Fibroblast of skin of abdomen (primary cell): ENCODE measurements at regions not wholly inside any gene's neighbourhood (a gene's known extent, or its start where the extent isn't known, plus 50 kb on each side); places are given as distances from the start of the nearest gene placed in this dataset.
"Not testable (repeated sequence)": the region's sequence is repeated elsewhere in the genome, so short reads cannot be mapped to it uniquely, and the experiment has no call there.

ENCODE experiments used
- DNase-seq: peaks from one replicate; pipeline ENCODE4 v3.0.0-alpha.2; 2013

DNA sequence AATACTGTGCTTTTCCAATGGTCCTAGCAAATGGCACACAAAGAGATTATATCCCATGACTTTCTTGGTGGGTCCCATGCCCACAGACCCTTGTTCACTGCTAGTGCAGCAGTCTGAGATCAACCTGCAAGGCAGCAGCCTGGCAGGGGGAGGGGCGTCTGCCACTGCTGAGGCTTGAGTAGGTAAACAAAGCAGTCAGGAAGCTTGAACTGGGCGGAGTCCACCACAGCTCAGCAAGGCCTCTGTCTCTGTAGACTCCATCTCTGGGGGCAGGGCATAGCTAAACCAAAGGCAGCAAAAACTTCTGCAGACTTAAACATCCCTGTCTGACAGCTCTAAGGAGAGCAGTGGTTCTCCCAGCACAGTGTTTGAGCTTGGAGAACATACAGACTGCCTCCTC, 82.9 kb downstream of the ZNF737 start:
- no peak for DNase-seq

DNA sequence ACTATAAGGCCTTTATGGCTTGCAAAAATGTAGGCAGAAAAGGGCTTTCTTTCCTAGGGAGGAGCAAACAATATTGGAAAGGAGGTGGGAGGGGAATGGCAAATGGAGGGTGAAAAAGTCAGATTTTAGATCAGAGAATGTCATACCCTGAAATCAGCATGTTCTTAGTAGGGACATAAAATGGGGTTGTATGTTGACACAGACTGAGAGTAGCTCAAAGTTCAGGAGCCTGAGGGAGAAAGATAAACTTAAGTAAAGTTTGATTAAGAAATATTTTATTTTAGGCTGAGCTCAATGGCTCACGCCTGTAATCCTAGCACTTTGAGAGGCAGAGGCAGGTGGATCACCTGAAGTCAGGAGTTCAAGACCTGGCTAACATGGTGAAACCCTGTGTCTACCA, 83.8 kb downstream of the ZNF737 start:
- no peak for DNase-seq

DNA sequence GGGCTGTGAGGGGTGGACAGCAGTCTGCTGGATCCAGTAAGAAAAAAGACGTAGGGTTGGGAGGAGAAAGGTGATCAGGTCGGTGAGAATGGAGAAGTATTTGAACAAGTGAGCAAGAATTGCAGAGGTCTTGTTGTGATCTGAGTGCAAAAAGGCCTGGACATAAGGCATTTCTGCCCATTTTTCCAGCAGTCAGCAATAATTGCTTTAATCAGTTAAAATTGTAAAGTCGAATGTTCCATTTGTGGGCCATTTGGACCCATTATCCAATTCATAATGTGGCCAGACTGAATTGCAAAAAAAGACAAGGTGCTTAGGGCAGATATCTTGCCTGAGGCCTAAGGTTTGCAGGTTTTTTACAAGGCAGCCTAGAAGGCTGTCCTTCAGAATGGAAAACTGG, 86.1 kb downstream of the ZNF737 start:
- no peak for DNase-seq

DNA sequence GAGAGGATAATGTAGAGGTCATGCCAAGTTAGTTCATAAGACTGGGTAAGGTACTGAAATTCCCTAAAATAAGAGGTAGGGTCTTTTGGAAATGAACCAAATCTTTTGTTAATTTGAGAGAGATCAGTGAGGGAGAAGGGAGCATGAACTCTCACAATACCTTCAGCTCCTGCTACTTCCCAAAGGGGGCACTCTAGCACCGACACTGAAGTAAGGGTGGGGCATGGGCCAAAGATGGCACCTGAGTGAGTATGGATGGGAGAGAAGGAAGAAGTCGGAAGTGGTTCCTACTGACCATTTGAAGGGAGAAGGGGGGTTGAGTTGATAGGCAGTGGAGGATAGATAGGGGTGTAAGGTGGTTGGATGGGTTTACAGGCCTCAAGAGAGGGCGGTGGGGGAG, 86.6 kb downstream of the ZNF737 start:
- no peak for DNase-seq

DNA sequence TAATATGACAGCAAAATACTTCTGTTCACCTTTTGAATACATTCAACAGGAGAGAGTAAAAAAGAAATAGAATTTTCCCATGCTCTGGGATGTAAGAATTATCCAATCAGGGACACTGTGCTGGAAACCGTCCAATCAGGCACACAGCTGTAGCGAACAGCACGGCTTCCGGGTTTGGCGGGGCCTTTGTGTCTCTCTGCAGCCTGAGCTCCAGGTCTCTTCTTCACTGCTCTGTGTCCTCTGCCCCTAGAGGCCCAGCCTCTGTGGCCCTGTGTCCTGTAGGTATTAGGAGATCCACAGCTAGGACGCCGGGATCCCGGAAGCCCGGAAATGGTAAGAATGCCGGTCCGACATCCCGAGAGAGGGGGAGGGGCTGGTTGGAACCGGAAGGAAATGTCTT, 92.7 kb downstream of the ZNF737 start:
- DNase-seq: no peak

DNA sequence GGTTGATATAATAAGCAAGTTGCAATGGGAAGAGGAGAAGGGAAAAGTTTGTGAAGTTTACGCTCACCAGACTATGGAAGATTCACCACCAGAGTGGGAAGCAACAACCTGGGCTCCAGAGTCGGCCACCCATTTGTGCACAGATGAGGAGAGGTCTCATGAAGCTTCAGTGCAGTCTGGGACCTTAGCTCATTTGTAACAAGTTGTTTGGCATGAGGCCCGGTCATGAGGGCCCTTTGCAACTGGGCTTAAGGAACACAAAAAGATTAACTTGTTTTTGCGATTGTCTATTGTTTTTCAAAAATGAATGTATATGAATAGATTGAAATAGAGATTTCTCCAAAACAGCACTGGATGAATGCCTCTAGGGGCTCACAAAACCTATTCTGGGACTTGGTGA, 94.2 kb downstream of the ZNF737 start:
- no peak for DNase-seq

DNA sequence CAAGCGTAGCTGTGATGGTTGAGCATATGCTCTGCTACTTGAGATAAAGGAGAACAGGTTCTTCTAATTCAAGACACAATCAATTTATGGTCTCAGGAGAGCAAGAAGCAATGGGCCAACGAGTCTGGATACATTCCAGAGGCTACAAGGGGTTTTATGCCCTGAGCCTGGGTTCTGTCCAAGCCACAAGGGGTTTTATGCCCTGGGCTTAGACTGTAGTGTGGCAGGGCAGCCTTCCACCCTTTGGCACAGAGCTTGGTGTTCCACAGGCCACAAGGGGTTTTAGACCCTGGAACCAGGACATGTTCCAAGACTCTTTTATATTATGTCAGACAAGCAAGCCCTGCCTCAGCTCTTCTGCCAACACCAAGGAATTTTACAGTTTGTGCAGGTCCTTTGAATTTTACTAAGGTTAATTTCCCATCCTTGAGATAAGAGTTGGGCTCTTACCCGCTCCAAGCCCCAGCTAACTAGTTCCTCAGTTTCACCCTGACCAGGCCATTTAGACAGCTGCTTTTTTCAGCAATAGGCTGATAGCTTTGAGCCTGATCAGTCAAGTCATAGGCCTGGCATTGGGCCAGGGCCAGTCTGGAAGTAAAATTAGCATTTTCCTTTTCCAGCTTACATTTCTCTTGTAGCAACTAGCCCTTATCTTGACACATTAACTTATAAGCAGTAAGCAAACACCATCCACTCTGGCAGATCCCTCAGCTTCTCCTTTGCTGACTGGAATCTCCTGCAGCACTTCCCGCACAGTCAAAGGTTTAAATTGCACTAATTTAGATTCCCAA, 95.0 kb downstream of the ZNF737 start:
- DNase-seq: no peak

DNA sequence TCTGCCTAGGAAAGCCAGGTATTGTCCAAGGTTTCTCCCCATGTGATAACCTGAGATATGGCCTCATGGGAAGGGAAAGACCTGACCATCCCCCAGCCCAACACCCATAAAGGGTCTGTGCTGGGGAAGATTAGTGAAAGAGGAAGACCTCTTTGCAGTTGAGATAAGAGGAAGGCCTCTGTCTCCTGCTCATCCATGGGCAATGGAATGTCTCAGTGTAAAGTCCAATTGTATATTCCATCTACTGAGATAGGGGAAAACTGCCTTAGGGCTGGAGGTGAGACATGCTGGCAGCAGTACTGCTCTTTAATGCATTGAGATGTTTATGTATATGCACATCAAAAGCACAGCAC, 99.0 kb downstream of the ZNF737 start:
- DNase-seq: not testable (repeated sequence)

DNA sequence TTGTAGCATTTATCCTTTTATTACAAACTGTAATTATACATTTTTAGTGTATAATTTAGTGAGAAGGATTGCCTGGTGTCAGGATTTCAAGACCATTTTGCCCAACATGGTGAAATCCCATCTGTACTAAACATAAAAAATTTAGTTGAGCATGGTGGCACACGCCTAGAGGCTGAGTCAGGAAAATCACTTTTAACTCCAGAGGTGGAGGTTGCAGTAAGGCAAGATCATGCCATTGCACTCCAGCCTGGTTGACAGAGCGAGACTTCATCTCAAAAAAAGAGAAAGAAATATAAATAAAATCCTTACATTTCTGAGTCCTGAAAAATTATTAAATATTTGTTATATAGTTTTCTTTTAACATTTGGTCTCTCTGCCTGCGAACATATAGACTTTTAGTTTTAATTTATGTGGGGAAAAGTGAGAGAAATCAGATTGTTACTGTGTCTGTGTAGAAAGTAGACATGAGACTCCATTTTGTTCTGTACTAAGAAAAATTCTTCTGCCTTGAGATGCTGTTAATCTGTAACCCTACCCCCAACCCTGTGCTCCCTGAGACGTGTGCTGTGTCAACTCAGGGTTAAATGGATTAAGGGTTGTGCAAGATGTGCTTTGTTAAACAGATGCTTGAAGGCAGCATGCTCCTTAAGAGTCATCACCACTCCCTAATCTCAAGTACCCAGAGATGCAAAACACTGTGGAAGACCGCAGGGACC, 99.5 kb downstream of the ZNF737 start:
- not testable (repeated sequence) for DNase-seq

DNA sequence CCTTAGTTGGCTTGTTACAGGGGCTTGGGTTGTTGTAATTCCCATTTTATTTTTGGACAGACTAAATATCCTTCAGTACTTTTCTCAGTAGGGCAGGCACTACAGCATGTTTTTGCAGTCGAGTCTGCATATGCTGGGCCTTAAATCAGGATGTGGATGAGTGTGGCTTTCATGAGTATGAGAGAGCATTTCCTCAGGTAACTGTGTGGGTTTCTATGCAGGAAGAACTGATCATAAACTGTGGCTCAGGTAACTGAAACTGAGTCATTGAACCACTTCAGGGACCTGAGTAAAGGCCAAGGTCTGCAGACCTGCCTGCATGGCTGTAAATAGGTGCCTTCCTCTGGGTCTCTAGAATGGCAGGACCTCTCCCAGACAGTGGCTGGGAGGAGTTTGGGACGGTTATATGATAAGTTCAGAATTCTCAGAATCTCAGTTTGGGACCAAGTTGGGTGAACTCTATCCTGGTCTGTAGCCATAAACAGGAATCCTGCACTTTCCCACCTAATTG, 112.1 kb downstream of the ZNF737 start:
- no peak for DNase-seq

DNA sequence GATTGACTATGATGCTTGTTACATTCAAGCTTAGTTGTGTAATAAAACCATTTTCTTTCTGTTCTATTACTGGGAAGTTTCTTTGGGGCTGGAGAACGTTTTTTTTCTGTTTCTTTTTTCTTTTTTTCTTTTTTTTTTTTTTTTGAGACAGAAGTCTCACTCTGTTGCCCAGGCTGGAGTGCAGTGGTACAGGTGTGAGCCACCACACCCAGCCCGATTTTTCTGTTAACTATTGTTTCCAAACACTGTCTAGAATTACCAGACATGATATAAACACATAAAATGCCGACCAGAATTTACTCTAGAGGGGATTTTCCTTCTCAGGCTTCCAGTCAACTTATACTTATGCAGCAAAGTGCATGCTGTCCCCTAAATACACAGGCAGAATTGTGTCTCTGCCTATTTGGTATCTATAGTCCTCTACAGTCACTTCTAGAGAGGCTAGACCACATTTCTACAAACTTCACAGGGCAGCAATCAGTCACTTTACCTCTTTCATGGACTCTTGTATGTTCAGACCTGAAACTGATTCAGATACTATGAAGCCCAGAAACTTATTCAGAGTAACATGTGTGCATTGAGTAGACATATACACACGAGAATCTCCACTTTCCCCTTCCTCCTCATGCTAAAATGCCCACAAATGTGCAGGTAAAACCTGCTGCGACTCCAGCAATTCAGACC, 121.2 kb downstream of the ZNF737 start:
- DNase-seq: no peak

DNA sequence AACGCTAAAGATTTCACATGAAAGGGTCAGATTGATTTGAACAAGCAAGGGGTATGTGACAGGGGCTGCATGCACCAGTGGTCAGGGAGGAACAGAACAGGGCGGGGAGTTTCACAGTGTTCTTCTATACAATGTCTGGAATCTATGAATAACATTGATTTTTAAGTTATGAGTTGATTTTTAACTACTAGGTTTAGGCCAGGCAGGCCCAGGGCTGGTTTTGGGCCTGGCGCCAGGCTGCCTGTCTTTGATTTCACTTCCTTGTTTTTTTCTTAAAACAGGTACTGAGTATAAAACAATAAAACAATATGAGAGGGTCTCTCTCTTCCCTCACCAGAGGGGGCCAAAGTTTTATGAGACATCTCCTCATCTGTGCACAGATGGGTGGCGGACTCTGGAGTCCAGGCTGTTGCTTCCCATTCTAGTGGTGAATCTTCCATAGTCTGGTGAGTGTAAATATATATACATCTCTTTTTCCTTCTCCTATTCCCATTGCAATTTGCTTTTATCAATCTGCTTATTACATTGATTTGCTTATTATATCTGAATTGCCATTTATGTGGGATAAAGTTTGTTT, 133.2 kb downstream of the ZNF737 start:
- DNase-seq: not testable (repeated sequence)

DNA sequence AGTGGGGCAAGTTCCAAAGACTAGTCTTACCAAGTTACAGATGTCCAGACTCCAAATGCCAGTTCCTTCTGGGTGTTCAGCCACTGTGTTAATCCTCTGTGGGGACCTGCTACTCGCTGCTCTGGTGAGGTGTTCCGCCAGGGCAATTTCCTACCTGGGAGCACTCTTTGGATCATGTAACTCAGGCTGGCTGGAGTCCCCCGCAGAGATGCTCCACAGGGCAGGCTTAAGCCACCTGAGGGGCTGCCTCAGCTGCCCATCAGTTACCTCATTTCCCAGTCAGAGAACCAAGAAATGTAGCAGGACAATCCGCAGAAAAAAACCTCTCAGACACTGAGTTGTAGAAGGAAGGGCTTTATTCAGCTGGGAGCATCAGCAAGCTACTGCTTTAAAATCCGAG, 133.8 kb downstream of the ZNF737 start:
- DNase-seq: no peak

DNA sequence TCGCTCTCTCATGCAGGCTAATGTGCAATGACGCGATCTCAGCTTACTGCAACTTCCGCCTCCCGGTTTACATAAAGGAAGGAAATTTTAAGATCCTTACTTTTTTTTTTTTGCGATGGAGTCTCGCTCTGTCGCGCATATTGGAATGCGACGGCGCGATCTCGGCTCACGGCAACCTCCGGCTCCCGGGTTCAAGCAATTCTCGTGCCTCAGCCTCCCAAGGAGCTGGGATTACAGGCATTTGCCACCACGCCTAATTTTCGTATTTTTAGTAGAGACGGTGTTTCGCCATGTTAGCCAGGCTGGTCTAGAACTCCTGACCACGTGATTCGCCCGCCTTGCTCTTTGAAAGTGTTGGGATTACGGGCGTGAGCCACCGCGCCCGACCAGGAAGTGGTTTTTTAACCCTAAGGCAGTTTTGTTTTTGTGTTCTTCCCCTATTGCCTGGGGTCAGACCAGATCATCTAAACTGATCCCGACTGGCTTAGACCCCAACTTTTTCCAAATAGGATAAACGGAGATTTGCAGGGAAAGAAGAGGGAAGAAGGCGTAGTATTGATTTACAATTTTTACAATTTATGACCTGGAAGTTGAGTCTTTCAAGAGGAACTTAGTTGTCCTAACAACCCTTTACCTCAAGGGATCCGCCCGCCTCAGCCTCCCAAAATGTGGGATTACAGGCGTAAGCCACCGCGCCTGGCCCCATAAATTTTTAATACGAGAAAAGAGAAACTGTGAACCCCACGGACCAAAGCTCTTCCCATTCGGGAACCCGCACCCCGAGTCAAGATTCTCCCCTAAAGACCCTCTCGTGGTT, 142.0 kb downstream of the ZNF737 start:
- peak; percentile 65 for DNase-seq

DNA sequence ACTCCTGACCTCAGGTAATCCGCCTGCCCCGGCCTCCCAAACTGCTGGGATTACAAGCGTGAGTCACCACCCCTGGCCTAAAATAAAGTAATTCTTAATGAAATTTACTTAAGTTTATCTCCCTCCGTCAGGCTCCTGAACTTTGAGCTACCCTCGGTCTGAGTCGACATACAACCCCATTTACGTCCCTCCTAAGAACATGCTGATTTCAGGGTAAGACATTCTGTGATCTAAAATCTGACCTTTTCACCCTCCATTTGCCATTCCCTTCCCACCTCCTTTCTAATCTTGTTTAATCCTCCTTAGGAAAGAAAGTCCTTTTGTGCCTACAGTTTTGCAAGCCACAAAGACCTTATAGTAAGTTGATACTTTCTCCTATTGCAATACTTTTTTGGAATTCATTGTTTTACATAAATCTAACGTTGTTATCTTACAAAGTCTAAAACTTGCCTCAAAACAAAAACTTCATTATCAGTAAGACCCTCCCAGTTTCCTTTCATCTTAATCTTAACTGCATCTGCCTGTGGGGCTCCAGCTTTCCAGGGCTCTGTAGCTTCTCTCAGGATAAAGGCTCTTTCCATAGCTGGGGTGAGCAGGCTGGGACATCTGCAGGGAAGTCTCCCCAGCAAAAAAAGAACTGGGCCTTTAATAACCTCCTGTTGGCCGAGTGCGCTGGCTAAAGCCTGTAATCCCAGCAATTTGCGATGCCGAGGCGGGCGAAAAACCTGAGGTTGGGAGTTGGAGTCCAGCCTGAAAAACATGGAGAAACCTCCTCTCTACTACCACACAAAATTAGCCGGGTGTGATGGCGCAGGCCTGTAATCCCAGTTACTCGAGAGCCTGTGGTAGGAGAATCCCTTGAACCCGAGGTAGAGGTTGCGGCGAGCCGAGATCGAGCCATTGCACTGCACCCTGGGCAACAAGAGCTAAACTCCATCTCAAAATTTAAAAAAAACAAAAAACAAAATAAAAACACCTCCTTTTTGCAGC, 143.1 kb downstream of the ZNF737 start:
- no peak for DNase-seq

DNA sequence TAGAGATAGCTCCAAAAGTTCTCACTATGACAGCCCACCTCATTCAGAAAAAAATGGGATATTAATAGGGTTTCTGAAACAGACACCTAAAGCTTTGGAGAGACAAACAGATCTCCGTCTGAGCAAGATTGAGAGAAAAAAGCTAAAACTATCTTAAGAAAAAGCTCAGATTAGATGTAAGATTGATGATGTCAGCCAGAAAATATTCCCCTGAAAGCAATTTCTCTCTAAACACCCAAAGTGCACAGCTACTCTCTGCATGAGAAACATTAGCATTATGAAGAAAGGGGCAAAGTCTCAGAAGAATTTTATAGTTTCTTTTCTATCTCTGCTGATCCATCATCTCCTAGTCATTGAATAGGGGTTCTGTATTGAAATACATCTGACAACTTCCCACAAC, 148.9 kb downstream of the ZNF737 start:
- no peak for DNase-seq

DNA sequence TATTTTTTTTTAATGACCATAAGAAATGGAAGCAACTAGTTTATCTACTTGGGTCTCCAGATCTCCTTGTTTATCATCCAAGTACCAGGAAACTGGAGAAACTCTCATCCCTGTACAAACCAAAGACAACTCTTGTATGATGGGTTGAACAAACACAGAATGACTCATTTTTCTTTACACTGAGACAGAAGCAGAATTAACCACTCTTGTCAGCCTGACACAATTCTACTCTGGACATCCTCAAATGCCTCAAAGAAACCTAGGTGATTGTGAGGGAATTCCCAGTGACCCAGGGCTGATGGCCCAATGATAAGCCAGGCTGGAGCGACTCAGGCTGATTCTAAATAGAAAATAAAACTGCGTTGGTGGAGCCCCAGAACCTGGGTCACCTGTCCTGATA, 151.5 kb downstream of the ZNF737 start:
- DNase-seq: no peak

DNA sequence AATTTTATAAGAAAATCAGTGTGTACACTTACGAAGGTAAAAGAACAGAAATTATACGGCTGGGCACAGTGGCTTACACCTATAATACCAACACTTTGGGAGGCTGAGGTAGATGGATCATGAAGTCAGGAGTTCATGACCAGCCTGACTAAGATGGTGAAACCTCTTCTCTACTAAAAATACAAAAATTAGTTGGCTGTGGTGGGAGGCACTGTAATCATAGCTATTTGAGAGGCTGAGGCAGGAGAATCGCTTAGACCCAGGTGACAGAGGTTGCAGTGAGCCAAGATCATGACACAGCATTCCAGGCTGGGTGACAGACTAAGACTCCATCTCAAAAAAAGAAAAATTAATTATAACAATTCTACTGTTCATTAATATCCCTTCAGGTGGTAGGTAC, 151.9 kb downstream of the ZNF737 start:
- no peak for DNase-seq

DNA sequence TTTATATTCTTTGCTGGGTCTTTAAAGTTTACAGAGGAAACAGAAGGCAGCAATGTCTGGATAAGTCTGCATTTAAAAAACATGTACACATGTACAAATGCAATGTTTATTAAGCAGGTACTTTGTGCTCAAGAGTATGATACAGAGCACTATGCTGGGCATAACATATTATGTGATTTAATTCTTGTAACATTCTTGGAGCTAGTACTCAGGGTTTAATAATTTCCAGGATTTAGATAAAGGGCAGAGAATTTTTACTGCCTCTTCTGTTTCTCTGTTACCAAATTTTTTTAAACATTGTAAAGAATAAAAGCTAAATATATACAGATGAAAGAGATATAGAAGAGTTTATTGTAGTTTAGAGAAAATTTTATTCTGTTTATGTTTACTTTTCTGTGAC, 152.7 kb downstream of the ZNF737 start:
- DNase-seq: no peak

DNA sequence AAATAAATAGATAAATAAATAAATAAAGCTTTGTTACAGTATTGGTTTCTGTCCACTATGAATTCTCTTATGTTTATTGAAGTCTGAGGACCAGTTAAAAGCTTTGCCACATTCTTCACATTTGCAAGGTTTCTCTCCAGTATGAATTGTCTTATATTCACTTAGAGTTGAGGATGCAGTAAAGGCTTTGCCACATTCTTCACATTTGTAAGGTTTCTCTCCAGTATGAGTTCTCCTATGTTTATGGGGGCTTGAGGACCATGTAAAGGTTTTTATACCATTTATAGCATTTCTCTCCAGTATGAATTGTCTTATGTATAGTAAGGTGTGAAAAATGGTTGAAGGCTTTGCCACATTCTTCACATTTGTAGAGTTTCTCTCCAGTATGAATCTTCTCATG, 168.3 kb downstream of the ZNF737 start:
- DNase-seq: no peak

DNA sequence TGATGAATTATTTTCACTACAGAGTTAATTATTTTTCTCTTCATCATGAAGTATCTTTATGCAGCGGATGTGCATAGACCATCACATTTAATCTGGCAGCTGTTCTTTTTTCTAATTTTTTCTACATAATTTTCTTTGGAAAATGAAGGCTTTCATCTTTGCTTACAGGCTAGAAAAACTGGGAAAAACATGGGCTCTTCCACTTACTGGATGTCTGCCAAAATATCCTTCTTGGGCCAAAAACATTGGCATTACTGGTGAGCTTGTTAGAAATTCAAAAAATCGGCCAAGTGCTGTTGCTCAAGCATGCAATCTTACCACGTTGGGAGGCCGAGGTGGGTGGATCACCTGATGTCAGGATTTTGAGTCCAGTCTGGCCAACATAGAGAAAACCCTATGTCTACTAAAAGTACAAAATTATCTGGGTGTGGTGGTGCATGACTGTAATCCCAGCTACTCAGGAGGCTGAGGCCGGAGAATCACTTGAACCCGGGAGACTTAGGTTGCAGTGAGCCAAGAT, 176.8 kb downstream of the ZNF737 start:
- no peak for DNase-seq
